Loucy (cell line): ENCODE measurements at regions not wholly inside any gene's neighbourhood (a gene's known extent, or its start where the extent isn't known, plus 50 kb on each side); places are given as distances from the start of the nearest gene placed in this dataset.

Source experiments
- EZH2phosphoT487 ChIP-seq: fragments of 200-600 bp; IDR thresholded peaks from 2 replicates; pipeline ENCODE4 v1.6.1; 2018; ENCODE audit warnings: antibody characterized with exemption, mild to moderate bottlenecking, moderate library complexity, borderline replicate concordance
- TF ChIP-seq, protein P1 (sequence below): fragments of 200-600 bp; sonication (generic); conservative IDR thresholded peaks from 2 replicates; pipeline ENCODE4 v1.5.1; 2014; ENCODE audit warnings: mild to moderate bottlenecking, antibody characterized with exemption, low read length

DNA sequence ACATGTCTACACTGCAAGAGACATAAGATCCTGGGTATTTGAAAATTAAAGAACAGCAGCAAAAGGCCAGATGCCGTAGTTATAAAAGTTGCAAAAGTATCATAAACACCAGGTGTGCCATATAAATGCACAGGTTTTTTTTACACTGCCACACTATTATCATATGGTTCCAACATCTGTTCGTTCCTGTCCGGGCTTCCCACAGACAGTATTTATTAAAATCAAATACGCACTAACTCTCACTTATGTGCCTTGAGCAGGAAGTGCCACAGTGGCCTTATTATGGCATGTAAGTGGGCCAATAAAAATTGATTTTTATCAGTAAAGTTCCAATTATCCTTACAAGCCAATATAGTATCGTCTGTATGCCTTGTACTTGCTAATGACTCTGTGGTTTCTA is 873.2 kb downstream of the RPA4 start:
- no peak for TF ChIP-seq EZH2phosphoT487
- TF ChIP-seq, protein P1, sequence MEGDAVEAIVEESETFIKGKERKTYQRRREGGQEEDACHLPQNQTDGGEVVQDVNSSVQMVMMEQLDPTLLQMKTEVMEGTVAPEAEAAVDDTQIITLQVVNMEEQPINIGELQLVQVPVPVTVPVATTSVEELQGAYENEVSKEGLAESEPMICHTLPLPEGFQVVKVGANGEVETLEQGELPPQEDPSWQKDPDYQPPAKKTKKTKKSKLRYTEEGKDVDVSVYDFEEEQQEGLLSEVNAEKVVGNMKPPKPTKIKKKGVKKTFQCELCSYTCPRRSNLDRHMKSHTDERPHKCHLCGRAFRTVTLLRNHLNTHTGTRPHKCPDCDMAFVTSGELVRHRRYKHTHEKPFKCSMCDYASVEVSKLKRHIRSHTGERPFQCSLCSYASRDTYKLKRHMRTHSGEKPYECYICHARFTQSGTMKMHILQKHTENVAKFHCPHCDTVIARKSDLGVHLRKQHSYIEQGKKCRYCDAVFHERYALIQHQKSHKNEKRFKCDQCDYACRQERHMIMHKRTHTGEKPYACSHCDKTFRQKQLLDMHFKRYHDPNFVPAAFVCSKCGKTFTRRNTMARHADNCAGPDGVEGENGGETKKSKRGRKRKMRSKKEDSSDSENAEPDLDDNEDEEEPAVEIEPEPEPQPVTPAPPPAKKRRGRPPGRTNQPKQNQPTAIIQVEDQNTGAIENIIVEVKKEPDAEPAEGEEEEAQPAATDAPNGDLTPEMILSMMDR = no peak
